Right lobe of liver (tissue), 6 donors: ENCODE measurements at regions not wholly inside any gene's neighbourhood (a gene's known extent, or its start where the extent isn't known, plus 50 kb on each side); places are given as distances from the start of the nearest gene placed in this dataset.

Experiments
- ATAC-seq, 4 donors: fragments of 200-7000 bp; cut with Tn5 transposase; one replicate each; pipeline ENCODE4 v1.9.1; 2020; ENCODE audit warnings: mild to moderate bottlenecking in 4 of 4, moderate library complexity in 4 of 4
- DNase-seq, 3 donors: peaks; one replicate each; pipeline ENCODE4 v3.0.0-alpha.2; 2020
- H3K27ac ChIP-seq, 3 donors: fragments of 200-600 bp; one replicate each; pipeline ENCODE4 v1.8.0; 2022
- H3K27me3 ChIP-seq, 2 donors: fragments of 200-600 bp; one replicate each; pipeline ENCODE4 v1.8.0; 2022
- H3K36me3 ChIP-seq, 4 donors: fragments of 200-600 bp; sonication (generic) in 1 of 4; one replicate each; pipeline versions ENCODE4 v1.5.1 to v1.8.0; 2017 to 2022; ENCODE audit warnings: control low read depth in 1 of 4
- H3K4me1 ChIP-seq, 4 donors: fragments of 200-600 bp; sonication (generic) in 1 of 4; one replicate each; pipeline versions ENCODE4 v1.5.1 to v1.8.0; 2017 to 2022; ENCODE audit warnings: control low read depth in 1 of 4
- H3K4me3 ChIP-seq, 3 donors: fragments of 200-600 bp; one replicate each; pipeline ENCODE4 v1.8.0; 2022
- H3K9me3 ChIP-seq, 4 donors: fragments of 200-600 bp; sonication (generic) in 1 of 4; one replicate each; pipeline versions ENCODE4 v1.5.1 to v1.8.0; 2017 to 2022; ENCODE audit warnings: control low read depth in 1 of 4
- CTCF ChIP-seq, 4 donors: fragments of 200-600 bp in 3 of 4; fragments of 450-650 bp in 1 of 4; IDR thresholded peaks; one replicate each; pipeline versions ENCODE4 v1.5.1 to v1.8.0; 2016 to 2022; ENCODE audit warnings: antibody characterized with exemption in 4 of 4, mild to moderate bottlenecking in 2 of 4
- POLR2A ChIP-seq: fragments of 450-650 bp; IDR thresholded peaks from one replicate; pipeline ENCODE4 v1.6.1; 2017; ENCODE audit warnings: antibody characterized with exemption, mild to moderate bottlenecking
- WGBS: methylation state at CpG from one replicate; pipeline ENCODE4 v1.1.6; 2018; ENCODE audit warnings: low coverage, low lambda C conversion rate; ENCODE audit not compliant: insufficient coverage; ENCODE audit errors: missing lambda C conversion rate; 5-methylcytosine and 5-hydroxymethylcytosine counted together
- intact Hi-C, 2 donors: fragments of 100-400 bp; cut with DNase I; formaldehyde crosslinking; loops; one replicate each; pipeline versions ENCODE4 v1.11.2 to v1.14.1; 2022
- donor health status: DM: no; HTN: yes; CAD: no.
- donor health status: DM: no; HTN: no; CAD: no.
- donor health status: DM: no; HTN: no; CAD: no.
- donor health status: DM: no; HTN: yes; CAD: no.
- donor health status: DM: no; HTN: yes; CAD: no.

GRCh38 chr6:113526995-113527394 is 330.1 kb upstream of the MARCKS start:
- intact Hi-C loops: no loop called here
- 72% methylated on average over 3 of the region's 3 CpGs for WGBS
- Histone ChIP-seq H3K4me1 (no peaks in the 10 kb centered on the region), H3K27ac (no peak overlapping the region), H3K9me3 (no peaks in the 10 kb centered on the region), H3K36me3 (no peaks in the 10 kb centered on the region), H3K4me3 (no peak overlapping the region), H3K27me3 (no peaks in the 10 kb centered on the region)
- ATAC-seq (peak in 2 of 4 donors; percentile 53 to 89), DNase-seq (no peak)
- no peak for TF ChIP-seq POLR2A

GRCh38 chr6:113528111-113528510 is 329.0 kb upstream of the MARCKS start:
- DNase-seq (no peak), ATAC-seq (no peak)
- Histone ChIP-seq H3K4me1 (no peaks in the 10 kb centered on the region), H3K27me3 (no peaks in the 10 kb centered on the region), H3K4me3 (no peak overlapping the region), H3K36me3 (no peaks in the 10 kb centered on the region), H3K27ac (no peak overlapping the region), H3K9me3 (no peaks in the 10 kb centered on the region)
- TF ChIP-seq POLR2A (no peak), CTCF (IDR thresholded peaks at IDR 0.05) (no peak)
- intact Hi-C loops: no loop called here
- 84% methylated on average over 3 of the region's 3 CpGs for WGBS

GRCh38 chr6:113529196-113529595 is 327.9 kb upstream of the MARCKS start:
- no peaks in the 10 kb centered on the region for H3K27me3 ChIP-seq
- no peak for ATAC-seq
- H3K4me3 ChIP-seq: no peak overlapping the region
- H3K36me3 ChIP-seq: no peaks in the 10 kb centered on the region
- no peaks in the 10 kb centered on the region for H3K4me1 ChIP-seq
- DNase-seq: no peak
- TF ChIP-seq CTCF (IDR thresholded peaks at IDR 0.05): no peak
- no peak for TF ChIP-seq POLR2A
- intact Hi-C loops: no loop called here
- H3K27ac ChIP-seq: no peak overlapping the region
- H3K9me3 ChIP-seq: no peaks in the 10 kb centered on the region

GRCh38 chr6:113529879-113530278 is 327.3 kb upstream of the MARCKS start:
- 73% methylated on average over 1 of the region's 1 CpG for WGBS
- H3K36me3 ChIP-seq: no peaks in the 10 kb centered on the region
- H3K27me3 ChIP-seq: no peaks in the 10 kb centered on the region
- no peak overlapping the region for H3K27ac ChIP-seq
- intact Hi-C loops: no loop called here
- TF ChIP-seq POLR2A: no peak
- no peak for TF ChIP-seq CTCF (IDR thresholded peaks at IDR 0.05)
- ATAC-seq (no peak), DNase-seq (no peak)
- H3K4me3 ChIP-seq: no peak overlapping the region
- H3K9me3 ChIP-seq: no peaks in the 10 kb centered on the region
- H3K4me1 ChIP-seq: no peaks in the 10 kb centered on the region

GRCh38 chr6:113530769-113531168 is 326.4 kb upstream of the MARCKS start:
- ATAC-seq (peak in 1 of 4 donors; percentile 79), DNase-seq (no peak)
- no peaks in the 10 kb centered on the region for H3K27me3 ChIP-seq
- no peak overlapping the region for H3K4me3 ChIP-seq
- no peak overlapping the region for H3K27ac ChIP-seq
- no peaks in the 10 kb centered on the region for H3K9me3 ChIP-seq
- TF ChIP-seq CTCF (IDR thresholded peaks at IDR 0.05) (no peak), POLR2A (no peak)
- intact Hi-C loops: no loop called here
- no peaks in the 10 kb centered on the region for H3K4me1 ChIP-seq
- WGBS: 33% methylated on average over 1 of the region's 4 CpGs
- H3K36me3 ChIP-seq: no peaks in the 10 kb centered on the region
